SK-N-SH (cell line): ENCODE measurements at regions not wholly inside any gene's neighbourhood (a gene's known extent, or its start where the extent isn't known, plus 50 kb on each side); places are given as distances from the start of the nearest gene placed in this dataset.

Source experiments
- CTCF ChIA-PET: fragments of 300-600, 350-600 bp; formaldehyde crosslinking; extraction: SDS; loops from one replicate; lab custom pipeline; 2021; lab: Yijun Ruan, JAX
- POLR2A ChIA-PET: fragments of 350-600 bp; sonication (Branson Sonifier 250); formaldehyde crosslinking; extraction: SDS; loops from one replicate; lab custom pipeline; 2020; ENCODE audit warnings: antibody characterized with exemption, inconsistent platforms; lab: Yijun Ruan, JAX
- DNase-seq: peaks from one replicate; pipeline ENCODE4 v3.0.0; 2012
- H2AFZ ChIP-seq: fragments of 200-600 bp; sonication (generic); 2 replicates; pipeline ENCODE4 v1.8.1; 2016; ENCODE audit warnings: antibody characterized with exemption, mild to moderate bottlenecking, low read depth
- H3F3A ChIP-seq: fragments of 200-600 bp; sonication (generic); replicated peaks from 2 replicates; pipeline ENCODE3; 2016; ENCODE audit warnings: antibody characterized with exemption, mild to moderate bottlenecking; ENCODE audit not compliant: insufficient read depth
- H3K27ac ChIP-seq, 2 experiments: fragments of 200-500 bp in 1 of 2; fragments of 200-600 bp in 1 of 2; sonication (Bioruptor generic) in 1 of 2; sonication (generic), shearing (Covaris generic) in 1 of 2; 2 replicates each; pipeline versions ENCODE4 v1.5.1 to v1.6.1; 2014 to 2016; ENCODE audit warnings: low read depth in 2 of 2, inconsistent platforms in 1 of 2, low read length in 1 of 2, mild to moderate bottlenecking in 1 of 2, mixed read lengths in 1 of 2
- H3K27me3 ChIP-seq: fragments of 200-600 bp; sonication (generic), shearing (Covaris generic); 2 replicates; pipeline ENCODE4 v1.6.1; 2016; ENCODE audit warnings: mixed run types; ENCODE audit not compliant: insufficient read depth
- H3K36me3 ChIP-seq, 2 experiments: fragments of 200-500 bp in 1 of 2; fragments of 200-600 bp in 1 of 2; sonication (Bioruptor generic) in 1 of 2; sonication (generic) in 1 of 2; replicated peaks in 1 of 2; 2 replicates each; pipeline versions ENCODE3 to v1.5.1; 2014 to 2016; ENCODE audit warnings: low read length in 1 of 2, mild to moderate bottlenecking in 1 of 2; ENCODE audit not compliant: insufficient read depth in 2 of 2, control insufficient read depth in 1 of 2
- H3K4me1 ChIP-seq, 2 experiments: fragments of 200-500 bp in 1 of 2; fragments of 200-600 bp in 1 of 2; sonication (Bioruptor generic) in 1 of 2; sonication (generic), shearing (Covaris generic) in 1 of 2; 2 replicates each; pipeline versions ENCODE4 v1.5.1 to v1.6.1; 2014 to 2016; ENCODE audit warnings: low read depth in 1 of 2, low read length in 1 of 2, mixed run types in 1 of 2; ENCODE audit not compliant: insufficient read depth in 2 of 2, control insufficient read depth in 1 of 2
- H3K4me2 ChIP-seq: fragments of 200-600 bp; sonication (generic), shearing (Covaris generic); 2 replicates; pipeline ENCODE4 v1.6.1; 2017; ENCODE audit warnings: mixed run types
- H3K4me3 ChIP-seq, 2 experiments: fragments of 200-500 bp in 1 of 2; fragments of 200-600 bp in 1 of 2; sonication (Bioruptor generic) in 1 of 2; sonication (generic), shearing (Covaris generic) in 1 of 2; 2 replicates each; pipeline versions ENCODE4 v1.5.1 to v1.8.1; 2014 to 2016; ENCODE audit warnings: low read depth in 2 of 2, inconsistent platforms in 1 of 2, low read length in 1 of 2, mild to moderate bottlenecking in 1 of 2, mixed read lengths in 1 of 2, moderate library complexity in 1 of 2
- H3K79me2 ChIP-seq: fragments of 200-600 bp; sonication (generic); 2 replicates; pipeline ENCODE4 v1.8.1; 2017; ENCODE audit warnings: mild to moderate bottlenecking; ENCODE audit not compliant: insufficient read depth
- H3K9ac ChIP-seq: fragments of 200-600 bp; sonication (generic); 2 replicates; pipeline ENCODE4 v1.6.1; 2017; ENCODE audit warnings: mixed run types
- H3K9me2 ChIP-seq: fragments of 200-600 bp; sonication (generic); 2 replicates; pipeline ENCODE4 v1.6.1; 2017; ENCODE audit warnings: mixed run types
- H3K9me3 ChIP-seq: fragments of 200-600 bp; sonication (generic); 2 replicates; pipeline ENCODE4 v1.6.1; 2017; ENCODE audit warnings: mixed run types, mild to moderate bottlenecking, moderate library complexity
- H4K20me1 ChIP-seq: fragments of 200-600 bp; sonication (generic); 2 replicates; pipeline ENCODE4 v1.6.1; 2017; ENCODE audit warnings: mild to moderate bottlenecking, mixed run types; ENCODE audit not compliant: insufficient read depth
- CHD2 ChIP-seq: fragments of 150-350 bp; IDR thresholded peaks from 2 replicates; pipeline ENCODE4 v1.6.1; 2018; ENCODE audit warnings: low read length; ENCODE audit not compliant: partially characterized antibody
- ELF1 ChIP-seq: IDR thresholded peaks from 2 replicates; pipeline ENCODE4 v1.4.0; 2012
- FOSL2 ChIP-seq: IDR thresholded peaks from 2 replicates; pipeline ENCODE4 v1.4.0; 2012; ENCODE audit warnings: low read depth, mild to moderate bottlenecking, moderate library complexity, borderline replicate concordance
- FOXJ3 ChIP-seq: sonication (generic); formaldehyde crosslinking; IDR thresholded peaks from 2 replicates; pipeline ENCODE4 v1.5.1; 2020; ENCODE audit warnings: mild to moderate bottlenecking, missing genetic modification reagents
- GABPA ChIP-seq: IDR thresholded peaks from 2 replicates; pipeline ENCODE4 v1.4.0; 2012; ENCODE audit warnings: low read depth, mild to moderate bottlenecking
- MEF2A ChIP-seq: IDR thresholded peaks from 2 replicates; pipeline ENCODE4 v1.4.0; 2012; ENCODE audit warnings: low read depth, borderline replicate concordance
- MXI1 ChIP-seq: IDR thresholded peaks from 2 replicates; pipeline ENCODE4 v1.6.1; 2012; ENCODE audit warnings: mild to moderate bottlenecking, low read depth, low read length, improper control_type of control experiment
- NRF1 ChIP-seq: IDR thresholded peaks from 2 replicates; pipeline ENCODE4 v1.6.1; 2012; ENCODE audit warnings: low read depth, mild to moderate bottlenecking, low read length
- POLR2AphosphoS5 ChIP-seq: IDR thresholded peaks from 2 replicates; pipeline ENCODE4 v1.6.1; 2012; ENCODE audit warnings: low read depth, low read length
- RCOR1 ChIP-seq: fragments of 150-350 bp; IDR thresholded peaks from 2 replicates; pipeline ENCODE4 v1.6.1; 2017; ENCODE audit warnings: antibody characterized with exemption, low read length
- RFX5 ChIP-seq: IDR thresholded peaks from 2 replicates; pipeline ENCODE4 v1.6.1; 2012; ENCODE audit warnings: mild to moderate bottlenecking, improper control_type of control experiment, low read length
- RXRA ChIP-seq: IDR thresholded peaks from 2 replicates; pipeline ENCODE4 v1.4.0; 2012; ENCODE audit warnings: low read depth, mild to moderate bottlenecking, borderline replicate concordance
- SMC3 ChIP-seq: IDR thresholded peaks from 2 replicates; pipeline ENCODE4 v1.6.1; 2012; ENCODE audit warnings: low read depth, low read length, improper control_type of control experiment
- TCF12 ChIP-seq: IDR thresholded peaks from 2 replicates; pipeline ENCODE4 v1.4.0; 2012
- WGBS: methylation state at CpG from one replicate; pipeline ENCODE4 v1.1.6; 2017; ENCODE audit warnings: low lambda C conversion rate; 5-methylcytosine and 5-hydroxymethylcytosine counted together
- TF ChIP-seq, protein P1 (sequence below): IDR thresholded peaks from 2 replicates; pipeline ENCODE4 v1.6.1; 2012; ENCODE audit warnings: mild to moderate bottlenecking, low read depth, low read length, moderate library complexity
- TF ChIP-seq, protein P2 (sequence below): fragments of 150-350 bp; IDR thresholded peaks from 2 replicates; pipeline ENCODE4 v1.6.1; 2017; ENCODE audit warnings: antibody characterized with exemption, low read length, low read depth, borderline replicate concordance
- TF ChIP-seq, protein P3 (sequence below): fragments of 200-600 bp; sonication (generic); IDR thresholded peaks from 2 replicates; pipeline ENCODE4 v1.6.1; 2017; ENCODE audit warnings: antibody characterized with exemption, mild to moderate bottlenecking, moderate library complexity

DNA sequence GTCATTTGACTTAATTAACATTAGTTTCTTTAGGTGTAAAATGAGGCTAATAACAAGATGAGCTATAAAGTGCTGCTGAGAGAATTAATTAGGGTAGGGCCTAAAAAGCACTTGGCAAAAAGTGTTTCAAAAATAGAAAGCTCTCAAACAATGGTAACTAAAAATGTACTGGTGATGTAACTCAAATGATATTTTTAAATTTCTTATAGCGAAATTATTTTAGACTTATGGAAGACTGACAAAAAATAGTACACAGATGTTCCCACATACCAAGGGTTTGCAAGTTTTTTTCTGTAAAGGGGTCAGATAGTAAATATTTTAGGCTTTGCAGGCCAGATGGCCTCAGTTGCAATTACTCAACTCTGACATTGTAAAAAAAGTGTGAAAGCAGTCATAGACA is 190.7 kb upstream of the UFL1 start (continued):
- TF ChIP-seq, protein P1, sequence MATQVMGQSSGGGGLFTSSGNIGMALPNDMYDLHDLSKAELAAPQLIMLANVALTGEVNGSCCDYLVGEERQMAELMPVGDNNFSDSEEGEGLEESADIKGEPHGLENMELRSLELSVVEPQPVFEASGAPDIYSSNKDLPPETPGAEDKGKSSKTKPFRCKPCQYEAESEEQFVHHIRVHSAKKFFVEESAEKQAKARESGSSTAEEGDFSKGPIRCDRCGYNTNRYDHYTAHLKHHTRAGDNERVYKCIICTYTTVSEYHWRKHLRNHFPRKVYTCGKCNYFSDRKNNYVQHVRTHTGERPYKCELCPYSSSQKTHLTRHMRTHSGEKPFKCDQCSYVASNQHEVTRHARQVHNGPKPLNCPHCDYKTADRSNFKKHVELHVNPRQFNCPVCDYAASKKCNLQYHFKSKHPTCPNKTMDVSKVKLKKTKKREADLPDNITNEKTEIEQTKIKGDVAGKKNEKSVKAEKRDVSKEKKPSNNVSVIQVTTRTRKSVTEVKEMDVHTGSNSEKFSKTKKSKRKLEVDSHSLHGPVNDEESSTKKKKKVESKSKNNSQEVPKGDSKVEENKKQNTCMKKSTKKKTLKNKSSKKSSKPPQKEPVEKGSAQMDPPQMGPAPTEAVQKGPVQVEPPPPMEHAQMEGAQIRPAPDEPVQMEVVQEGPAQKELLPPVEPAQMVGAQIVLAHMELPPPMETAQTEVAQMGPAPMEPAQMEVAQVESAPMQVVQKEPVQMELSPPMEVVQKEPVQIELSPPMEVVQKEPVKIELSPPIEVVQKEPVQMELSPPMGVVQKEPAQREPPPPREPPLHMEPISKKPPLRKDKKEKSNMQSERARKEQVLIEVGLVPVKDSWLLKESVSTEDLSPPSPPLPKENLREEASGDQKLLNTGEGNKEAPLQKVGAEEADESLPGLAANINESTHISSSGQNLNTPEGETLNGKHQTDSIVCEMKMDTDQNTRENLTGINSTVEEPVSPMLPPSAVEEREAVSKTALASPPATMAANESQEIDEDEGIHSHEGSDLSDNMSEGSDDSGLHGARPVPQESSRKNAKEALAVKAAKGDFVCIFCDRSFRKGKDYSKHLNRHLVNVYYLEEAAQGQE, result no peak
- TF ChIP-seq RCOR1, result no peak
- TF ChIP-seq, protein P2, sequence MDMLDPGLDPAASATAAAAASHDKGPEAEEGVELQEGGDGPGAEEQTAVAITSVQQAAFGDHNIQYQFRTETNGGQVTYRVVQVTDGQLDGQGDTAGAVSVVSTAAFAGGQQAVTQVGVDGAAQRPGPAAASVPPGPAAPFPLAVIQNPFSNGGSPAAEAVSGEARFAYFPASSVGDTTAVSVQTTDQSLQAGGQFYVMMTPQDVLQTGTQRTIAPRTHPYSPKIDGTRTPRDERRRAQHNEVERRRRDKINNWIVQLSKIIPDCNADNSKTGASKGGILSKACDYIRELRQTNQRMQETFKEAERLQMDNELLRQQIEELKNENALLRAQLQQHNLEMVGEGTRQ, result no peak

DNA sequence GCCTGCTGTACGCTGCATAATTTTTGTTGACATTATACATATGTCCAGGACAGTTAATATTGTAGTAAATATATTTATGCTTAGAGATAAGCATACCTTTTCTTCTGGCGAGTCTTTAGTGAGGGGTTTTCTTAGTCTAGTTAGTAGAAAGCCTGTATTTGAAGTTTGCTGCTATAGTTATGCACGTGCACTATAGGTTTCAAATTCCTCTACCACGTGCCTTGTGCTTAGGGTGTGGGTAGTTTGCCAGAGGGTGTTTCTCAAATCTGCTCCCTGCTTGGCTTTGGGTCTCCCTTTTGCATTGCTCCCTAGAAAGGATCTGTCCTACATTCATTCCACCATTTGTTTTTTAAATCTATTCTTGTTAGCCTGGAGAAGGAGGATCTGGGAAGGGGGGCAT is 181.4 kb upstream of the UFL1 start:
- H3K36me3 ChIP-seq, result no peaks in the 10 kb centered on the region
- H3K79me2 ChIP-seq, result no peaks in the 10 kb centered on the region
- H4K20me1 ChIP-seq, result no peaks in the 10 kb centered on the region
- H3F3A ChIP-seq, result no peaks in the 10 kb centered on the region
- no peak overlapping the region for H3K27ac ChIP-seq
- no peak for DNase-seq
- CTCF ChIA-PET, result no interaction called here
- H3K9me3 ChIP-seq, result no peaks in the 10 kb centered on the region
- no peaks in the 10 kb centered on the region for H3K27me3 ChIP-seq
- H3K9ac ChIP-seq, result no peak overlapping the region
- H3K4me3 ChIP-seq, result no peak overlapping the region
- H2AFZ ChIP-seq, result no peak overlapping the region
- WGBS, result 22% methylated on average over 4 of the region's 4 CpGs
- no peaks in the 10 kb centered on the region for H3K4me1 ChIP-seq
- H3K9me2 ChIP-seq, result no peaks in the 10 kb centered on the region
- TF ChIP-seq MXI1 (no peak), TCF12 (no peak)
- H3K4me2 ChIP-seq, result no peak overlapping the region
- POLR2A ChIA-PET, result no interaction called here

DNA sequence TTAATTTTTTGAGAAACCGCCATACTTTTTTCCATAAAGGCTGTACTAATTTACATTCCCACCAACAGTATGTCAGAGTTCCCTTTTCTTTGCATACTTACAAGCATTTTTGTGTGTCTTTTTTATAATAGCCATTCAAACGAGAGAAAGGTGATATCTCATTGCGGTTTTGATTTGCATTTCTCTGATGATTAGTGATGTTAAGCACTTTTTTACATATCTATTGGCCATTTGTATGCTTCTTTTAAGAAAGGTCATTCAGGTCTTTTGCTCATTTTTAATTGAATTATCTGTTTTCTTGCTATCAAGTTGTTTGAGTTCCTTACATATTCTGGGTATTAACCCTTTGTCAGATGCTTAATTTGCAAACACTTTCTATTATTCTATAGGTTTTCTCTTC is 176.1 kb upstream of the UFL1 start:
- Histone ChIP-seq H3K9me2 (no peaks in the 10 kb centered on the region), H2AFZ (no peak overlapping the region), H3K4me1 (no peaks in the 10 kb centered on the region), H3K9me3 (no peaks in the 10 kb centered on the region), H4K20me1 (no peaks in the 10 kb centered on the region), H3F3A (no peaks in the 10 kb centered on the region), H3K27ac (no peak overlapping the region), H3K36me3 (no peaks in the 10 kb centered on the region), H3K4me2 (no peak overlapping the region), H3K4me3 (no peak overlapping the region), H3K27me3 (no peaks in the 10 kb centered on the region), H3K9ac (no peak overlapping the region), H3K79me2 (no peaks in the 10 kb centered on the region)
- ChIA-PET CTCF (no interaction called here), POLR2A (no interaction called here)
- WGBS, result 28% methylated on average over 3 of the region's 3 CpGs
- DNase-seq, result no peak
- TF ChIP-seq, protein P1, result no peak
- no peak for TF ChIP-seq RFX5
- no peak for TF ChIP-seq FOXJ3
- no peak for TF ChIP-seq GABPA
- no peak for TF ChIP-seq POLR2AphosphoS5
- TF ChIP-seq MEF2A, result no peak
- no peak for TF ChIP-seq NRF1
- no peak for TF ChIP-seq FOSL2
- TF ChIP-seq ELF1, result no peak
- no peak for TF ChIP-seq SMC3
- TF ChIP-seq RXRA, result no peak
- no peak for TF ChIP-seq CHD2
- TF ChIP-seq, protein P3, sequence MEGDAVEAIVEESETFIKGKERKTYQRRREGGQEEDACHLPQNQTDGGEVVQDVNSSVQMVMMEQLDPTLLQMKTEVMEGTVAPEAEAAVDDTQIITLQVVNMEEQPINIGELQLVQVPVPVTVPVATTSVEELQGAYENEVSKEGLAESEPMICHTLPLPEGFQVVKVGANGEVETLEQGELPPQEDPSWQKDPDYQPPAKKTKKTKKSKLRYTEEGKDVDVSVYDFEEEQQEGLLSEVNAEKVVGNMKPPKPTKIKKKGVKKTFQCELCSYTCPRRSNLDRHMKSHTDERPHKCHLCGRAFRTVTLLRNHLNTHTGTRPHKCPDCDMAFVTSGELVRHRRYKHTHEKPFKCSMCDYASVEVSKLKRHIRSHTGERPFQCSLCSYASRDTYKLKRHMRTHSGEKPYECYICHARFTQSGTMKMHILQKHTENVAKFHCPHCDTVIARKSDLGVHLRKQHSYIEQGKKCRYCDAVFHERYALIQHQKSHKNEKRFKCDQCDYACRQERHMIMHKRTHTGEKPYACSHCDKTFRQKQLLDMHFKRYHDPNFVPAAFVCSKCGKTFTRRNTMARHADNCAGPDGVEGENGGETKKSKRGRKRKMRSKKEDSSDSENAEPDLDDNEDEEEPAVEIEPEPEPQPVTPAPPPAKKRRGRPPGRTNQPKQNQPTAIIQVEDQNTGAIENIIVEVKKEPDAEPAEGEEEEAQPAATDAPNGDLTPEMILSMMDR, result no peak
